ENCODE measurements at regions not wholly inside any gene's neighbourhood (a gene's known extent, or its start where the extent isn't known, plus 50 kb on each side); places are given as distances from the start of the nearest gene placed in this dataset.
"Not testable (repeated sequence)": the region's sequence is repeated elsewhere in the genome, so short reads cannot be mapped to it uniquely, and the experiment has no call there.

DNA sequence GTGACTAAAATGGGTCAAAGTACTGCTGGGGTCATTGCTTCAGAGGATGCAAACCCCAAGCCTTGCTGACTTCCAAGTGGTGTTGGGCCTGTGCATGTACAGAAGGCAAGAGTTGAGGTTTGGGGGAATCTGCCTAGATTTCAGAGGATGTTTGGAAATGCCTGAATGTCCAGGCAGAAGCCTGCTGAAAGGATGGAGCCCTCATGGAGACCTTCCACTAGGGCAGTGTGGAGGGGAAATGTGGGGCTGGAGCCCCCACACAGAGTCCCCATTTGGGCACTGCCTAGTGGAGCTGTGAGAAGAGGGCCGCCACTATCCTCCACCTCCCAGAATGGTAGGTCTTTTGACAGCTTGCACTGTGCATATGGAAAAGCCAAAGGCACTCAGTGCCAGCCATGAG lies 377.7 kb upstream of the TRPC7 start:
- WGBS, 5 donors: 70 to 100% (median 80%) methylated on average over 1 of the region's 1 CpG

DNA sequence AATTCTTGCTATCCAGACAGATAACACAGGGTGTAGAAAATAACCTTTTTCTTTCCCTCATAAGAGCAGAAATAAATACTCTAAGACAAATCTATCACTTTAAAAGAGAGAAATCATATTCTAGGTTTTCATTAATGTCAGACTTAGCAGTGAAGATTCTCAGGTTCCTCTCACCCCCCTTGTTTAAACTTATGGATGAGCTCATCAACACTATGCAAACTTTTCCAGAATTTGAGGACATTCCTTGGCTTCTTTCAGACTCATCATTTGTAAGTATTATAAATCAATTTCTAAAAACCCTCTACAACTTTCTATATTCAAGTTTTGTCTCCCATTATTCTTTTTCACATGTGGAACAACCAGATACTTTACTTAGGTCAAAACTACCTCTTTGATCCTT lies 374.9 kb upstream of the TRPC7 start:
- no peaks in the 10 kb centered on the region for H3K36me3 ChIP-seq
- no peak overlapping the region for H3K27ac ChIP-seq
- no peaks in the 10 kb centered on the region for H3K27me3 ChIP-seq
- intact Hi-C loops (cut with DNase I; ENCODE audit: low total_unique reads): no loop called here
- TF ChIP-seq, protein P1, sequence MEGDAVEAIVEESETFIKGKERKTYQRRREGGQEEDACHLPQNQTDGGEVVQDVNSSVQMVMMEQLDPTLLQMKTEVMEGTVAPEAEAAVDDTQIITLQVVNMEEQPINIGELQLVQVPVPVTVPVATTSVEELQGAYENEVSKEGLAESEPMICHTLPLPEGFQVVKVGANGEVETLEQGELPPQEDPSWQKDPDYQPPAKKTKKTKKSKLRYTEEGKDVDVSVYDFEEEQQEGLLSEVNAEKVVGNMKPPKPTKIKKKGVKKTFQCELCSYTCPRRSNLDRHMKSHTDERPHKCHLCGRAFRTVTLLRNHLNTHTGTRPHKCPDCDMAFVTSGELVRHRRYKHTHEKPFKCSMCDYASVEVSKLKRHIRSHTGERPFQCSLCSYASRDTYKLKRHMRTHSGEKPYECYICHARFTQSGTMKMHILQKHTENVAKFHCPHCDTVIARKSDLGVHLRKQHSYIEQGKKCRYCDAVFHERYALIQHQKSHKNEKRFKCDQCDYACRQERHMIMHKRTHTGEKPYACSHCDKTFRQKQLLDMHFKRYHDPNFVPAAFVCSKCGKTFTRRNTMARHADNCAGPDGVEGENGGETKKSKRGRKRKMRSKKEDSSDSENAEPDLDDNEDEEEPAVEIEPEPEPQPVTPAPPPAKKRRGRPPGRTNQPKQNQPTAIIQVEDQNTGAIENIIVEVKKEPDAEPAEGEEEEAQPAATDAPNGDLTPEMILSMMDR (IDR thresholded peaks at IDR 0.05): no peak
- TF ChIP-seq POLR2A (IDR thresholded peaks at IDR 0.05): no peak
- no peak for TF ChIP-seq POLR2AphosphoS5 (IDR thresholded peaks at IDR 0.05)
- no peak for TF ChIP-seq EP300 (IDR thresholded peaks at IDR 0.05)
- no peaks in the 10 kb centered on the region for H3K4me1 ChIP-seq
- peaks cover 0 to 28% (median 11%) of the 10 kb centered on the region in 4 donors for H3K9me3 ChIP-seq
- no peak overlapping the region for H3K4me3 ChIP-seq
- DNase-seq: no peak

More for the DNA sequence above, 377.7 kb upstream of the TRPC7 start:
- H3K27ac ChIP-seq: no peak overlapping the region
- TF ChIP-seq, protein P1 (IDR thresholded peaks at IDR 0.05): no peak
- TF ChIP-seq POLR2AphosphoS5 (IDR thresholded peaks at IDR 0.05) (no peak), EP300 (IDR thresholded peaks at IDR 0.05) (no peak), POLR2A (IDR thresholded peaks at IDR 0.05) (no peak)
- no peaks in the 10 kb centered on the region for H3K36me3 ChIP-seq
- intact Hi-C loops (cut with DNase I; ENCODE audit: low total_unique reads): no loop called here
- DNase-seq: no peak
- no peaks in the 10 kb centered on the region for H3K27me3 ChIP-seq
- no peaks in the 10 kb centered on the region for H3K4me1 ChIP-seq
- no peak overlapping the region for H3K4me3 ChIP-seq
- H3K9me3 ChIP-seq: peaks cover 0 to 28% (median 11%) of the 10 kb centered on the region in 4 donors

DNA sequence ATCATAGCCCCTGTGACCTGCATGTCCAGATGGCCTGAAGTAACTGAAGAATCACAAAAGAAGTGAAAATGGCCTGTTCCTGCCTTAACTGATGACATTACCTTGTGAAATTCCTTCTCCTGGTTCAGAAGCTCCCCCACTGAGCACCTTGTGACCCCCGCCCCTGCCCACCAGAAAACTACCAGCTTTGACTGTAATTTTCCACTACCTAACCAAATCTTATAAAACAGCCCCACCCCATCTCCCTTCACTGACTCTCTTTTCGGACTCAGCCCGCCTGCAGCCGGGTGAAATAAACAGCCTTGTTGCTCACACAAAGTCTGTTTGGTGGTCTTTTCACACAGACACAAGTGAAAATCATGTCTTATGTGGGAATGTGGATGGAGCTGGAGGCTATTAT lies 373.9 kb upstream of the TRPC7 start:
- H3K27ac ChIP-seq; intact Hi-C loops (cut with DNase I; ENCODE audit: low total_unique reads); H3K36me3 ChIP-seq; DNase-seq; H3K4me1 ChIP-seq; H3K4me3 ChIP-seq; H3K27me3 ChIP-seq: not testable (repeated sequence)
- 68 to 91% (median 81%) methylated on average over 4 of the region's 4 CpGs for WGBS, 5 donors
- H3K9me3 ChIP-seq: peaks cover 0 to 28% (median 11%) of the 10 kb centered on the region in 4 donors

DNA sequence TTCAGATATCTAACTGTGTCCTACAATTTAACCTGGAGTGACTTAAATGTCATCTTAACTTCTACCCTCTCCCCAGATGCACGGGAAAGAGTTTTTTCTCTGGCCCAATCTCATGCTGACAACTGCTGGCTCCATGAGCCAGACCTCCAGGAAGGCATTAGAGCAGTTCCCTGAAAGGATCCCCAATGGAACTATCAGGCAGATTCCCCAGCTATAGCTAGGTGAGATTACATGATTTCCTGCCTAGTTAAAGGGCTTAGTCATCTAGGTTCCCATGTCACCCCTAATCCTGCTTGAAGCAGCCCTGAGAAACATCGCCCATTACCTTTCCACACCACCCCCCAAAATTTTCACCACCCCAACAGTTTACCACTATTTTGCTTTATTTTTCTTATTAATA lies 373.5 kb upstream of the TRPC7 start:
- TF ChIP-seq, protein P1 (IDR thresholded peaks at IDR 0.05): no peak
- no peak for TF ChIP-seq POLR2A (IDR thresholded peaks at IDR 0.05)
- no peak for TF ChIP-seq EP300 (IDR thresholded peaks at IDR 0.05)
- TF ChIP-seq POLR2AphosphoS5 (IDR thresholded peaks at IDR 0.05): no peak
- Histone ChIP-seq H3K4me1 (no peaks in the 10 kb centered on the region), H3K4me3 (no peak overlapping the region), H3K27me3 (no peaks in the 10 kb centered on the region), H3K27ac (no peak overlapping the region), H3K9me3 (peaks cover 0 to 28% (median 11%) of the 10 kb centered on the region in 4 donors), H3K36me3 (no peaks in the 10 kb centered on the region)
- DNase-seq: no peak
- 78 to 94% (median 90%) methylated on average over 2 of the region's 2 CpGs for WGBS, 5 donors
- intact Hi-C loops (cut with DNase I; ENCODE audit: low total_unique reads): no loop called here

DNA sequence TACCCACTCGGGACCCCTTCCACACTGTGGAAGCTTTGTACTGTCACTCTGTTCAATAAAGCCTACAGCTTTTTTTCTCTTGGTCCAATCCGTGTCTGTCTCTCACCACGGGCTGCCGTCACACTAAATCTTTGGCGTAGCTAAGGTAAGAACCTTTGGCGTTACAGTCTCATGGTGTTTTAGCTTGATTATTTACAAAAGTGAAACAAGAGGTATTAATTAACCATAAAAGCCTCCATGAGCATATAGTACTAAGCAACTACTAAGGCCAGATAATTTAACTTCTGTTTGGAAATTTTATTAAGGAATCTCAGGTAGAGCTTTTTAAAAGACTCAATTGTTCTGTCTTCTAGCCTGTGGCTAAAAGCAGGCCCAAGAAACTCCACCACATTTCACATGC lies 370.7 kb upstream of the TRPC7 start:
- Histone ChIP-seq H3K9me3 (peaks cover 0 to 7% (median 0%) of the 10 kb centered on the region in 4 donors), H3K4me1 (no peaks in the 10 kb centered on the region), H3K27me3 (no peaks in the 10 kb centered on the region), H3K27ac (no peak overlapping the region), H3K4me3 (no peak overlapping the region), H3K36me3 (no peaks in the 10 kb centered on the region)
- DNase-seq: no peak
- TF ChIP-seq POLR2A (IDR thresholded peaks at IDR 0.05) (no peak), EP300 (IDR thresholded peaks at IDR 0.05) (no peak), POLR2AphosphoS5 (IDR thresholded peaks at IDR 0.05) (no peak)
- TF ChIP-seq, protein P1 (IDR thresholded peaks at IDR 0.05): no peak
- 33 to 44% (median 36%) methylated on average over 6 of the region's 6 CpGs for WGBS, 5 donors
- intact Hi-C loops (cut with DNase I; ENCODE audit: low total_unique reads): no loop called here

DNA sequence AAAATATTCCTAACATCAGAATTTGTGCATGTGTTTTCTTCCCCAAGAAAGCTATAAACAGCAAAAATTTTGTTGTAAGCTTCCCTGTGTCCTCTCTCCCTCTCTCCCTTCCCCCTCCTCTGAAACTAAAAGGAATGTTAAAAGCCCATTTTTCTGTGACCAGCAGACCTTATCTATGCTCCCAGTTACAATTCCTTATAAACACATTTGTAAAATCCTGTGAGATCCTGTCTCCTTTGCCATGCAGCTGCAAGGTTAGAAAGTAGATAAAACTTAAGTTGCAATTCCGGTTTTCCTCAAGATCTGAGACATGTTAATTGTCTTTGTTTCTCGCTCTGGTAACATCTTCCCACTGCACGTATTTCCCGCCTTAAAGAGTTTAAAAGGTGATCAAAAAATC lies 370.3 kb upstream of the TRPC7 start:
- H3K4me1 ChIP-seq; intact Hi-C loops (cut with DNase I; ENCODE audit: low total_unique reads); H3K36me3 ChIP-seq; DNase-seq; H3K4me3 ChIP-seq; H3K27ac ChIP-seq; H3K9me3 ChIP-seq; H3K27me3 ChIP-seq: not testable (repeated sequence)
- WGBS, 5 donors: 17 to 33% (median 22%) methylated on average over 4 of the region's 4 CpGs
